COLO668 (cell line): ENCODE measurements at regions not wholly inside any gene's neighbourhood (a gene's known extent, or its start where the extent isn't known, plus 50 kb on each side); places are given as distances from the start of the nearest gene placed in this dataset.

Source experiments
- DNase-seq: peaks from one replicate; lab custom pipeline; 2025; ENCODE audit not compliant: unreplicated experiment; lab: John Stamatoyannopoulos, UW

- DNase-seq: no peak
Observed at GRCh38 chr21:43348801-43349261, 78.1 kb downstream of the SIK1 start.

DNA sequence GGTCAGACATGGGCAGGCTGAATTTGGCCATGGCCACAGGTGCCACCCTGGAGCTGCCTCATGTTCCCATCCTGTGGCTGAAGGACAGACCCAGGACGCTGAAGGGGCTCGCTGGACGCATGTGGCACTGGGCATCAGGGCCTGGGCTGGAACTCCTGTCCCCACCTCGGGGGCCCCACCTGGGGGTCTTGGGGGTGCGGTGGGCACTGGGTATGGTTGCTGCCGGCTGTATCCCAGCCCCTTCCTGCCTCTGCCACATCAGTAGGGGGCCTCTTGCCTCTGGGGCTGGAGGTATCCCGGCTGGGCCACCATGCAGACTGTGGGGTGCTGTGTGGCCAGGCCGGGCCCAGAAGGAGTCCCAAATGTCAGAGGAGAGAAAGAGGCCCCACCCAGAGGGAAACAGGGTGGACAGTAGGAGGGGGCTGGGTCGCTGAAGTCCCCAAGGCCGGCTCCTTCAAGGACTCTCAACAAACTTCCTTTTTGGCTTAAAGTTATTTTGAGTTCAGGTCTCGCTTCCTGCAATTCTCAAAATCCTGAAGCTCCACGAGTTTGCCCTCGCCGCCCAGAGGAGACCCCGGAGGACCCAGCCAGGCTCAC lies 78.7 kb downstream of the SIK1 start:
- DNase-seq: no peak

- no peak for DNase-seq
Observed at GRCh38 chr21:43347461-43348169, 79.3 kb downstream of the SIK1 start.

DNA sequence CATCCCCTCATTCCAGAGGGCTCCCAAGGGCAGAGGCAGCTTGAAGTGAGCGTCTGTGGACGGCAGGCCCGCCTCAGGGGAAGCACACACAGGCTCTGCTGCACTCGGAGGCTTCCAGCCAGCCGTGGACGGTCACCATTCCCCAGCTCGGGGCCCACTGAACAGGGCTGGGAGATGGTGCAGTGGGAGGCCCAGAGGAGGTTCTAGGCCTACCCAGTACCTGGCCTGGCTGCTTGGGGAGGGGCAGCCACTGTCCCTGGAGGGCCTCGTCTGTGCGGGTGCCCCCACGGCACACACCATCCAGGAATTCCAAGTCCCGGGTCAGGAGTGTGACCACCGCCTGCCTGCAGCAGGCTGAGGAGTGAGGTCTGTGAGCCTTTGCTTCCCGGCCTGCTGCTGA lies 80.4 kb downstream of the SIK1 start:
- no peak for DNase-seq

DNA sequence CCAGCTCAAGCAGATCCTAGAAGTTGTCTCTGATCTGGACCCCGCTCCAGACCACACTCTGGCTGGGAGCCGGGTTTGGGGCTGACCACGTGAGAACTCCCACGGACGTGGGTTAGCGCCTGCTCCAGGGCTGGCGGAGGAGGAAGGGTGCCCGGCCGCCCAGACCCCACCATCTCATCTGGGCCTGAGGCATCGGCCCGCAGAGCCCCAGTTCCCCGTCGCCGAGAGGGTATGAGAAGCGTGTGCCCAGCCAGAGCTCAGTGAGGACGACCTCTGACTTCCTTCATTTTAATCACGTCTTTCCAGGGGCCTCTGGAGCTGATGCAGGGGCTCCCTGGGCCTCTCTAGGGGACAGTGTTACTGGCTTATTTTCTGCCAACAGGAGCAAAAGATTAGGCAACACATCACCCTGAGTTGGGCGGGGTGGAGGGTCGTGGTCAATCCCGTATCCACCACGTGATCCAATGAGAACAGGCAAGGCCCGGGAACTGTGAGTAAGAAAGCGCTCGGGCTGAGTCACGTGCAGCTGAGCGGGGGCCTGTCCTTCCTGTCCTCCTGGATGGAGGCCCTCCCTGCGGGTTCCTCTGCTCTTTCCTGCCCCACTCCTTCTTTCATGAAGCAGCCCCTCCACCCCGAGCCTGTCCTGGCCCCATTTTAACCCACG lies 81.1 kb downstream of the SIK1 start:
- no peak for DNase-seq

GRCh38 chr21:43345046-43345745 lies 81.7 kb downstream of the SIK1 start:
- DNase-seq: no peak

- peak; percentile 28 for DNase-seq
Observed at GRCh38 chr21:43343992-43344886, 82.7 kb downstream of the SIK1 start.

DNA sequence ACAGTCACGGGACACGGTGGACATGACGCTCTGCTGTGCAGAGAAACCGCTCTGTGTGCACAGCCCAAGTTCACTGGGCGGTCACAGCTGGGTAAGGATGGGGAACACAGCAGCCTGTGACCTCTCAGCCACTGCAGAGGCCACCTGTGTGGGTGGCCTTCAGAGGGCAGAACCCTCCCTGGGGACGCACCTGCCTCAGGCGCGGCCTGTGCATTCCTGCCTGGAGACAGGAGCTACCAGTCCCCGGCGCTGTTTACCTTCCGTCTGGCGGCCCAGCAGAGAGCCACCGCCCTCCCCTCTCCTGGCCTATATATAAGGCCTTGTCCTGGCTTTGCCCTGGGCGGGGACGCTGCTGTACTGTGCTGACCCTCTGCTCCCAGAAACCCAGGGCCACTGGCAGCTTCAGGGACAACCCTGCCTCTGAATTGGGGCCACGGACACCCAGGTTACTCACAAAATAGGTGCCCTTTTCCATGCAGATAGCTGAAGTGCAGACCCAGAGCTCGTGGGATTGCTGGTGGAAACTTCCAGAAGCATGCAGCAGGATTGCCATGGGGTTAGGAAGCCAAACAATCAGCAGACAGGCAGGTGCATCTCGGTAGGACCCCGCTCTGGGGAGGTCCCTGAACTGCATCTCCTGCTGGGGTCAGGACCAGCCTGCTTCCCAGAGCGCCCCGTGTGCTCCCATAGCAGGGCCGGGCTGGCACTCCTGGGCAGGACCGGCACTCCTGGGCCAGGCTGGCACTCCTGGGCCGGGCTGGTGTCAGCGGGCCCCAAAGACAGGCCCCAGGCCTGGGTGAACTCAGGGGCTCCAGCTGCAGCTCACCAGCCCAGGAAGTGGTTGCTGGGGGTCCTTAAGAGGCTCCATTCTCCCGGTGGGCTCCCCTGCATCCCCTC lies 83.6 kb downstream of the SIK1 start:
- DNase-seq: peak; percentile 92

DNA sequence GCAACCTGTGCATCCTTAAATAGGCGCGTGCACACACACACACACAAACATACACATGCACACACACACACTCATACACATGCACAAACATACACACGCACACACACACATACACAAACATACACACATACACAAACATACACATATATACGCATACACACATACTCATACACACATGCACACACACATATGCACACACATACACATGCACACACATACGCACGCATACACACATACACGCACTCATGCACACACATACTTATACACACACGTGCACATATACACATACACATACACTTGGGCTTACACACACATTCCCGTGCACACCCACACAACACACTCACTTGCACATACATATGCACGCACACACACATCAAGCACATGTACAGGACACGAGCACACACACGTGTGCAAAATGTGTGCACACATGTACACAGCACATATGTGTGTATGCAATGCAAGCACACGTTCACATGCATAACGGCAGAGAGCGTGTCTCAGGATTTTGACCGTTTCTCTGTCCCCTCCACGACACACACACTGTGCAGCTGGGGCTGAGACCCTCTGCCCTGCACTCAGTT lies 84.5 kb downstream of the SIK1 start:
- no peak for DNase-seq

DNA sequence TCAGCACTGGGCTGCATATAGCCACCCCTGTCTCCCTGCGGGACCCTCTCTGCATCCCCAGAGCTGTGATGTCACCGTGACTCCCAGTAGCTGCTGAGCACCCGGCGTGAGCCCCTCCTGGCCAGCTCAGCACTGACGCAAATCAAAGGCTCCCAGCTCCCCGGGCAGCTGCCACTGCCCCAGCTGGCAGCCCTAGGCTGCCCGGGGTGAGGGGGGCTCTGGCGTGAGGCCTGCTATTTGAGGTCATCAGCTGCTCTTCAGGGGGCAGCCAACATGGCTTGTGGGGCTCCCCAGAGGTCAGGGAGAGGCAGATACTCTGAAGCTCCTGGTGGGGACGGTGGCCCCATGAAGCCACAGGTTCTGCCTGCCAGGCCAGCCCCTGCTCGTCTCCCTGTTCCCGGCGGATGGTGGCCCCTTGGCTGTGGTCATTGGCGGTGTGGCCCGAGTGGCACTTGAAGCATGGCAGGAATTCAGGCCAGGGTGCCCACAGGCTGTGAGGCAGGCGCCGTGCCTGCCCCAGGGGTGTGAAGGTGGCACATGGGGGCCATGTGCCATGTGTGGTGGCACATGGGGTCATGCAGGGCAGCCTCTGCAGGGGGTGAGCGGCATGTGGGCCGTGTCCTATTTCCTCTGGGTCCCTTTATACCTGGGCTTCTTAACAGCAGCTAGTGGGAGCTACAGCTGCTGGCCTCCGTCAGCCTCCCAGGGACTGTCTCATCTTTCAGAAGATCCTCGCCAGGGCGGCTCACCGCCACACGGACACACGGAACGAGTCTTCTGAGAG lies 85.4 kb downstream of the SIK1 start:
- DNase-seq: peak; percentile 27

GRCh38 chr21:43340491-43341377 lies 86.2 kb downstream of the SIK1 start:
- no peak for DNase-seq

DNA sequence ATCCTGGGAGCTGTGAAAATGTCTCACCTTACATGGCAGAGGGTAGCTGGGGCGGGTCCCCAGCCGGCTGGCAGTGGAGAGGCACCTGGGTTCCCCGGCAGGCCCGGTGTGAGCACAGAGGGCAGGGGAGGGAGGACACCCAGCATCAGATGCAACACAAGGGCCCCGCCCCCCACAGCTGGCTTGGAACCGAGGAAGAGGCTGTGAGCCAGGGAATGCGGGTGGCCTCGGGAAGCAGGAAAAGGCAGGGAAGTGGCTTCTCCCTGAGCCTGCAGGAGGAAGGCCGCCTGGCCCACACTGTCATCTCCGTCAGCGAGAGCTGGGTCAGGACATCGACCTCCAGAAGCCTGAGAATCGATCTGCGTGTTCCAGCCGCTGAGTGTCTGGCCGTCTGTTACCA lies 87.3 kb downstream of the SIK1 start:
- DNase-seq: no peak

GRCh38 chr21:43338951-43339350 lies 88.0 kb downstream of the SIK1 start:
- no peak for DNase-seq

- DNase-seq: no peak
Observed at GRCh38 chr21:43337901-43338655, 88.9 kb downstream of the SIK1 start.

GRCh38 chr21:43335119-43335518 lies 91.8 kb downstream of the SIK1 start:
- no peak for DNase-seq

DNA sequence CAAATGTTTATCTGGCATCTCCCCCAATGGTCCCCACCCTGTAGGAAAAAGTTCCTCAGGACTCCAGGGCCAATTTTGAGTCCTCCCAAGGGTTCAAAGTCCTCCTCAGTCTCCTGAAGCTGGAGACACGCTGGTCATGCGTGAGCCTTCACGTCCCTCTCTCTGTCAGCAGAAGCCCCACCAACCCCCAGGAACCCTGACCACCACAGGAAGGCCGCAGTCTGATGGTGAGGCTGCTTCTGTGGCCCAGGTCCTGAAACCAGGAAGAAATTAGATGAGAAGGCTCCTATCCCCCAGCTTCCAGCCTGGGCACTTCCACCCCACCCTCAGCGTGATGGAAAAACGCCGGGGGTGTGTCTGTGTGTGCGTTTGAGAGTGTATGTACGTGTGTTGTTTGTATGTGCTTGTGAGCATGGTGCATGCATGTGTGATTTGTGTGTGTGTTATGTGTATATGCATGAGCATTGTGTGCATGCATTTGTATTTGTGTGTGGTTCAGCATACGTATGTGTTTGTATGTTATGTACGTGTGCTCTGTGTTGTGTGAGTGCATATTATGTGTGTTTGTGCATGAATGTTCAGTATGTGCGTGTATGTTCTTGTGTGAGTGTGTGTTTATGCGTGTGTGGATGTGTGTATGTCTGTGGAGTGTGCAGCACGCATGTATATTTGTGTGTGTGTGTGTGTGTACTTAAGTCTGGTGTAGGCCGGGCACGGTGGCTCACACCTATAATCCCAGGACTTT lies 92.5 kb downstream of the SIK1 start:
- no peak for DNase-seq
